ENCODE measurements at regions not wholly inside any gene's neighbourhood (a gene's known extent, or its start where the extent isn't known, plus 50 kb on each side); places are given as distances from the start of the nearest gene placed in this dataset.

GRCh38 chr7:84677117-84677732 is 482.6 kb upstream of the SEMA3A start:
- no peaks in the 10 kb centered on the region for H3K36me3 Mint-ChIP-seq (ENCODE audit: low read depth)
- peaks cover 10% of the 10 kb centered on the region for H3K4me1 Mint-ChIP-seq (ENCODE audit: low read depth)
- no peaks in the 10 kb centered on the region for H3K27me3 Mint-ChIP-seq (ENCODE audit: low read depth)
- H3K9me3 Mint-ChIP-seq = no peaks in the 10 kb centered on the region
- H3K27ac Mint-ChIP-seq = no peak overlapping the region
- H3K4me3 Mint-ChIP-seq = no peak overlapping the region

GRCh38 chr7:84675633-84676034 is 481.0 kb upstream of the SEMA3A start:
- no peaks in the 10 kb centered on the region for H3K27me3 Mint-ChIP-seq (ENCODE audit: low read depth)
- no peak overlapping the region for H3K4me3 Mint-ChIP-seq
- no peaks in the 10 kb centered on the region for H3K9me3 Mint-ChIP-seq
- peaks cover 10% of the 10 kb centered on the region for H3K4me1 Mint-ChIP-seq (ENCODE audit: low read depth)
- peak overlapping the region; percentile 26 for H3K27ac Mint-ChIP-seq
- H3K36me3 Mint-ChIP-seq (ENCODE audit: low read depth) = no peaks in the 10 kb centered on the region

- H3K27ac Mint-ChIP-seq = no peak overlapping the region
- no peaks in the 10 kb centered on the region for H3K9me3 Mint-ChIP-seq
- H3K4me3 Mint-ChIP-seq = no peak overlapping the region
Measured at GRCh38 chr7:84674236-84674913, 479.8 kb upstream of the SEMA3A start.

GRCh38 chr7:84669177-84669732 is 474.7 kb upstream of the SEMA3A start:
- Mint-ChIP-seq H3K27ac (no peak overlapping the region), H3K9me3 (no peaks in the 10 kb centered on the region), H3K4me1 (ENCODE audit: low read depth) (no peaks in the 10 kb centered on the region), H3K36me3 (ENCODE audit: low read depth) (no peaks in the 10 kb centered on the region), H3K27me3 (ENCODE audit: low read depth) (no peaks in the 10 kb centered on the region), H3K4me3 (no peak overlapping the region)

More at GRCh38 chr7:84674236-84674913, 479.8 kb upstream of the SEMA3A start:
- Mint-ChIP-seq H3K36me3 (ENCODE audit: low read depth) (no peaks in the 10 kb centered on the region), H3K27me3 (ENCODE audit: low read depth) (no peaks in the 10 kb centered on the region), H3K4me1 (ENCODE audit: low read depth) (peaks cover 10% of the 10 kb centered on the region)

- H3K9me3 Mint-ChIP-seq = no peaks in the 10 kb centered on the region
- no peak overlapping the region for H3K4me3 Mint-ChIP-seq
- no peaks in the 10 kb centered on the region for H3K36me3 Mint-ChIP-seq (ENCODE audit: low read depth)
- no peaks in the 10 kb centered on the region for H3K27me3 Mint-ChIP-seq (ENCODE audit: low read depth)
- no peak overlapping the region for H3K27ac Mint-ChIP-seq
- no peaks in the 10 kb centered on the region for H3K4me1 Mint-ChIP-seq (ENCODE audit: low read depth)
Measured at GRCh38 chr7:84668116-84668515, 473.5 kb upstream of the SEMA3A start.

GRCh38 chr7:84666651-84667050 is 472.1 kb upstream of the SEMA3A start:
- H3K4me1 Mint-ChIP-seq (ENCODE audit: low read depth) = no peaks in the 10 kb centered on the region
- H3K27ac Mint-ChIP-seq = no peak overlapping the region
- no peak overlapping the region for H3K4me3 Mint-ChIP-seq

GRCh38 chr7:84665339-84665738 is 470.8 kb upstream of the SEMA3A start:
- no peaks in the 10 kb centered on the region for H3K9me3 Mint-ChIP-seq
- no peaks in the 10 kb centered on the region for H3K27me3 Mint-ChIP-seq (ENCODE audit: low read depth)
- H3K4me1 Mint-ChIP-seq (ENCODE audit: low read depth) = no peaks in the 10 kb centered on the region
- H3K36me3 Mint-ChIP-seq (ENCODE audit: low read depth) = no peaks in the 10 kb centered on the region
- H3K4me3 Mint-ChIP-seq = no peak overlapping the region
- H3K27ac Mint-ChIP-seq = no peak overlapping the region

More at GRCh38 chr7:84666651-84667050, 472.1 kb upstream of the SEMA3A start:
- Mint-ChIP-seq H3K27me3 (ENCODE audit: low read depth) (no peaks in the 10 kb centered on the region), H3K36me3 (ENCODE audit: low read depth) (no peaks in the 10 kb centered on the region), H3K9me3 (no peaks in the 10 kb centered on the region)

GRCh38 chr7:84664626-84665025 is 470.0 kb upstream of the SEMA3A start:
- Mint-ChIP-seq H3K27ac (no peak overlapping the region), H3K4me1 (ENCODE audit: low read depth) (no peaks in the 10 kb centered on the region), H3K4me3 (no peak overlapping the region), H3K36me3 (ENCODE audit: low read depth) (no peaks in the 10 kb centered on the region), H3K9me3 (no peaks in the 10 kb centered on the region), H3K27me3 (ENCODE audit: low read depth) (no peaks in the 10 kb centered on the region)

GRCh38 chr7:84663224-84663623 is 468.6 kb upstream of the SEMA3A start:
- Mint-ChIP-seq H3K9me3 (no peaks in the 10 kb centered on the region), H3K4me3 (no peak overlapping the region), H3K4me1 (ENCODE audit: low read depth) (no peaks in the 10 kb centered on the region), H3K27me3 (ENCODE audit: low read depth) (no peaks in the 10 kb centered on the region), H3K36me3 (ENCODE audit: low read depth) (no peaks in the 10 kb centered on the region), H3K27ac (no peak overlapping the region)

GRCh38 chr7:84658286-84658685 is 463.7 kb upstream of the SEMA3A start:
- Mint-ChIP-seq H3K9me3 (no peaks in the 10 kb centered on the region), H3K27ac (no peak overlapping the region), H3K4me1 (ENCODE audit: low read depth) (no peaks in the 10 kb centered on the region), H3K36me3 (ENCODE audit: low read depth) (no peaks in the 10 kb centered on the region), H3K4me3 (no peak overlapping the region), H3K27me3 (ENCODE audit: low read depth) (no peaks in the 10 kb centered on the region)

- no peak overlapping the region for H3K4me3 Mint-ChIP-seq
- no peaks in the 10 kb centered on the region for H3K9me3 Mint-ChIP-seq
- no peaks in the 10 kb centered on the region for H3K36me3 Mint-ChIP-seq (ENCODE audit: low read depth)
- H3K27ac Mint-ChIP-seq = no peak overlapping the region
- H3K4me1 Mint-ChIP-seq (ENCODE audit: low read depth) = no peaks in the 10 kb centered on the region
- H3K27me3 Mint-ChIP-seq (ENCODE audit: low read depth) = no peaks in the 10 kb centered on the region
Measured at GRCh38 chr7:84654273-84654672, 459.7 kb upstream of the SEMA3A start.

- Mint-ChIP-seq H3K27ac (no peak overlapping the region), H3K27me3 (ENCODE audit: low read depth) (no peaks in the 10 kb centered on the region), H3K36me3 (ENCODE audit: low read depth) (no peaks in the 10 kb centered on the region), H3K4me1 (ENCODE audit: low read depth) (no peaks in the 10 kb centered on the region), H3K9me3 (no peaks in the 10 kb centered on the region), H3K4me3 (no peak overlapping the region)
Measured at GRCh38 chr7:84651876-84652275, 457.3 kb upstream of the SEMA3A start.

GRCh38 chr7:84647797-84648757 is 453.5 kb upstream of the SEMA3A start:
- Mint-ChIP-seq H3K4me3 (no peak overlapping the region), H3K36me3 (ENCODE audit: low read depth) (no peaks in the 10 kb centered on the region), H3K4me1 (ENCODE audit: low read depth) (no peaks in the 10 kb centered on the region), H3K27me3 (ENCODE audit: low read depth) (no peaks in the 10 kb centered on the region), H3K9me3 (no peaks in the 10 kb centered on the region), H3K27ac (no peak overlapping the region)

- Mint-ChIP-seq H3K4me3 (no peak overlapping the region), H3K9me3 (no peaks in the 10 kb centered on the region), H3K27me3 (ENCODE audit: low read depth) (no peaks in the 10 kb centered on the region), H3K4me1 (ENCODE audit: low read depth) (no peaks in the 10 kb centered on the region), H3K27ac (no peak overlapping the region), H3K36me3 (ENCODE audit: low read depth) (no peaks in the 10 kb centered on the region)
Measured at GRCh38 chr7:84642611-84643010, 448.0 kb upstream of the SEMA3A start.
